ENCODE measurements at regions not wholly inside any gene's neighbourhood (a gene's known extent, or its start where the extent isn't known, plus 50 kb on each side); places are given as distances from the start of the nearest gene placed in this dataset.

DNA sequence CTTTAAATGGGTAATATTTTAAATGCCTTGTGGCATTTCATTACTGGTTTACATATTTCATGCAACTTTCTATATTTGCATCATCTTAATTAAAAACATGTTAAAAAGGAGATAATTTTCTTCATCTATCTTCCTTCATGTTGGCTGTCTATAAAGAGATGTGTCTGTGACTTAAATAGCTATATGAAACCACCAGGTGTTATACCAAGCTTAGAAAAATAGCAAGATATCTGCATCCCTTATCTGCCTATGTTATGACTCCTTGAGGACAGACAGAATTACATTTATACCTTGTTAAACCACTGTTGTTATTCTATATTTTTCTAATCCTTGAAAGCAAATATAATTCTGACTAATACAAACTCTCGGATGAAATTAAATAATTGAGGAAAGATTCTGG, 763.8 kb upstream of the GALNTL6 start:
- H3K4me1 ChIP-seq (ENCODE audit: control insufficient read depth, insufficient read depth, low read length): no peaks in the 10 kb centered on the region
- no peak overlapping the region for H3K4me3 Mint-ChIP-seq
- H3K36me3 Mint-ChIP-seq (ENCODE audit: low read depth): no peaks in the 10 kb centered on the region
- H3K36me3 ChIP-seq (ENCODE audit: control insufficient read depth, insufficient read depth, low read length): no peaks in the 10 kb centered on the region
- no peak overlapping the region for H3K27ac ChIP-seq (ENCODE audit: low read depth, low read length)
- H3K9me3 ChIP-seq (ENCODE audit: control insufficient read depth, low read length): no peaks in the 10 kb centered on the region
- H3K27ac Mint-ChIP-seq: no peak overlapping the region
- TF ChIP-seq, protein P1, sequence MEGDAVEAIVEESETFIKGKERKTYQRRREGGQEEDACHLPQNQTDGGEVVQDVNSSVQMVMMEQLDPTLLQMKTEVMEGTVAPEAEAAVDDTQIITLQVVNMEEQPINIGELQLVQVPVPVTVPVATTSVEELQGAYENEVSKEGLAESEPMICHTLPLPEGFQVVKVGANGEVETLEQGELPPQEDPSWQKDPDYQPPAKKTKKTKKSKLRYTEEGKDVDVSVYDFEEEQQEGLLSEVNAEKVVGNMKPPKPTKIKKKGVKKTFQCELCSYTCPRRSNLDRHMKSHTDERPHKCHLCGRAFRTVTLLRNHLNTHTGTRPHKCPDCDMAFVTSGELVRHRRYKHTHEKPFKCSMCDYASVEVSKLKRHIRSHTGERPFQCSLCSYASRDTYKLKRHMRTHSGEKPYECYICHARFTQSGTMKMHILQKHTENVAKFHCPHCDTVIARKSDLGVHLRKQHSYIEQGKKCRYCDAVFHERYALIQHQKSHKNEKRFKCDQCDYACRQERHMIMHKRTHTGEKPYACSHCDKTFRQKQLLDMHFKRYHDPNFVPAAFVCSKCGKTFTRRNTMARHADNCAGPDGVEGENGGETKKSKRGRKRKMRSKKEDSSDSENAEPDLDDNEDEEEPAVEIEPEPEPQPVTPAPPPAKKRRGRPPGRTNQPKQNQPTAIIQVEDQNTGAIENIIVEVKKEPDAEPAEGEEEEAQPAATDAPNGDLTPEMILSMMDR (conservative IDR thresholded peaks at IDR 0.05): no peak
- H3K4me3 ChIP-seq (ENCODE audit: low read length): no peak overlapping the region
- WGBS, 2 experiments (ENCODE audit: insufficient coverage in 1 of 2, insufficient read length in 1 of 2): 90% methylated on average over 1 of the region's 1 CpG; no CpG with 5 or more reads in 1 of the 2 experiments
- DNase-seq: no peak
- H3K9me3 Mint-ChIP-seq: no peaks in the 10 kb centered on the region
- no peaks in the 10 kb centered on the region for H3K27me3 ChIP-seq (ENCODE audit: control insufficient read depth, insufficient read depth, low read length, poor library complexity, severe bottlenecking)
- no peaks in the 10 kb centered on the region for H3K4me1 Mint-ChIP-seq
- no peaks in the 10 kb centered on the region for H3K27me3 Mint-ChIP-seq (ENCODE audit: insufficient read depth)
- no peak overlapping the region for H3K9ac ChIP-seq (ENCODE audit: extremely low read depth, low read length, poor library complexity, severe bottlenecking)

DNA sequence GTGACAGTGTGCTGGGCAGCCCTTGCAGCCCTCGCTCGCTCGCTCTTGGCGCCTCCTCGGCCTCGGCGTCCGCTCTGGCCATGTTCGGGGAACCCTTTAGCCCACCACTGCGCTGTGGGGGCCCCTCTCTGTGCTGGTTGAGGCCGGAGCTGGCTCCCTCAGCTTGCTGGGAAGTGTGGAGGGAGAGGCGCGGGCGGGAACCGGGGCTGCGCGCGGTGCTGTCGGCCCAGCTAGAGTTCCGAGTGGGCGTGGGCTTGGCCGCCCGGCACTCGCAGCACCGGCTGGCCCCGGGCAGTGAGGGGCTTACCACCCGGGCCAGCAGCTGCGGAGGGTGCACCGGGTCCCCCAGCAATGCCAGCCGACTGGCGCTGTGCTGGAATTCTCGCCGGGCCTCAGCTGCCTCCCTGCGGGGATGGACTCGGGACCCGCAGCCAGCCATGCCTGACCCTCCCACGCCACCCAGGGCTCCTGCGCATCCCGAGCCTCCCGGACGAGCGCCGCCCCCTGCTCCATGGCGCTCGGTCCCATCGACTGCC, 770.1 kb upstream of the GALNTL6 start:
- Histone ChIP-seq H3K9me3 (ENCODE audit: control insufficient read depth, low read length) (no peaks in the 10 kb centered on the region), H3K9ac (ENCODE audit: extremely low read depth, low read length, poor library complexity, severe bottlenecking) (no peak overlapping the region), H3K36me3 (ENCODE audit: control insufficient read depth, insufficient read depth, low read length) (no peaks in the 10 kb centered on the region), H3K27me3 (ENCODE audit: control insufficient read depth, insufficient read depth, low read length, poor library complexity, severe bottlenecking) (no peaks in the 10 kb centered on the region), H3K4me3 (ENCODE audit: low read length) (no peak overlapping the region), H3K4me1 (ENCODE audit: control insufficient read depth, insufficient read depth, low read length) (no peaks in the 10 kb centered on the region), H3K27ac (ENCODE audit: low read depth, low read length) (no peak overlapping the region)
- no peaks in the 10 kb centered on the region for H3K4me1 Mint-ChIP-seq
- TF ChIP-seq, protein P1 (conservative IDR thresholded peaks at IDR 0.05): no peak
- H3K4me3 Mint-ChIP-seq: no peak overlapping the region
- H3K27me3 Mint-ChIP-seq (ENCODE audit: insufficient read depth): no peaks in the 10 kb centered on the region
- H3K9me3 Mint-ChIP-seq: peaks cover 12% of the 10 kb centered on the region
- WGBS, 2 experiments (ENCODE audit: insufficient coverage in 1 of 2, insufficient read length in 1 of 2): 95 to 97% methylated on average over 7 to 46 of the region's 46 CpGs
- H3K36me3 Mint-ChIP-seq (ENCODE audit: low read depth): peaks cover 6% of the 10 kb centered on the region
- H3K27ac Mint-ChIP-seq: no peak overlapping the region
- no peak for DNase-seq

DNA sequence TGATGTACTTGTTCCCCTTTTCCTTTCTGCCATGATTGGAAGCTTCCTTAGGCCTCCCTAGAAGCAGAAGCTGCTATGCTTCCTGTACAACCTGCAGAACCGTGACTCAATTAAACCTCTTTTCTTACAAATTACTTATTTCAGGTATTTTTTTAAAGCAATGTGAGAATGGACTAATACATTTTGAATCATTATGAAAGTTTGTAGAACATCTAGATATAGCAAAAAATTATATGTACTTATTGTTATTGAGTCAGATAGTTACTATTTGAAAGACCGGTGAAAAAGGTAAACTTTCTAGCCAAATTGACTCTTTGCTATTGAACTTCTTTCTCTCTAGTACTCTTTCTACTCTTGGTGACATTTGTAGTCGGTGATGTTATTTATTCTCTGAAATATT, 777.3 kb upstream of the GALNTL6 start:
- H3K27me3 ChIP-seq (ENCODE audit: control insufficient read depth, insufficient read depth, low read length, poor library complexity, severe bottlenecking): no peaks in the 10 kb centered on the region
- H3K4me3 ChIP-seq (ENCODE audit: low read length): no peak overlapping the region
- H3K36me3 ChIP-seq (ENCODE audit: control insufficient read depth, insufficient read depth, low read length): no peaks in the 10 kb centered on the region
- no peaks in the 10 kb centered on the region for H3K9me3 ChIP-seq (ENCODE audit: control insufficient read depth, low read length)
- no peak overlapping the region for H3K27ac Mint-ChIP-seq
- no peaks in the 10 kb centered on the region for H3K4me1 ChIP-seq (ENCODE audit: control insufficient read depth, insufficient read depth, low read length)
- no peaks in the 10 kb centered on the region for H3K36me3 Mint-ChIP-seq (ENCODE audit: low read depth)
- H3K9me3 Mint-ChIP-seq: no peaks in the 10 kb centered on the region
- H3K4me3 Mint-ChIP-seq: no peak overlapping the region
- no peaks in the 10 kb centered on the region for H3K27me3 Mint-ChIP-seq (ENCODE audit: insufficient read depth)
- 83% methylated on average over 3 of the region's 3 CpGs; no CpG with 5 or more reads in 1 of the 2 experiments for WGBS, 2 experiments (ENCODE audit: insufficient coverage in 1 of 2, insufficient read length in 1 of 2)
- no peak overlapping the region for H3K27ac ChIP-seq (ENCODE audit: low read depth, low read length)
- no peak for DNase-seq
- H3K9ac ChIP-seq (ENCODE audit: extremely low read depth, low read length, poor library complexity, severe bottlenecking): no peak overlapping the region
- TF ChIP-seq, protein P1 (conservative IDR thresholded peaks at IDR 0.05): no peak
- H3K4me1 Mint-ChIP-seq: peaks cover 7% of the 10 kb centered on the region
